Breast epithelium (tissue), 4 donors: ENCODE measurements at regions not wholly inside any gene's neighbourhood (a gene's known extent, or its start where the extent isn't known, plus 50 kb on each side); places are given as distances from the start of the nearest gene placed in this dataset.
"Not testable (repeated sequence)": the region's sequence is repeated elsewhere in the genome, so short reads cannot be mapped to it uniquely, and the experiment has no call there.

Experiments used
- DNase-seq, 2 donors: peaks; one replicate each; pipeline ENCODE4 v3.0.0-alpha.2; 2019; ENCODE audit warnings: low spot score in 2 of 2
- H3K27ac ChIP-seq, 2 donors: fragments of 200-600 bp; sonication (generic) in 1 of 2; one replicate each; pipeline ENCODE4 v1.5.1; 2016 to 2019; ENCODE audit warnings: mild to moderate bottlenecking in 1 of 2
- H3K27me3 ChIP-seq, 2 donors: fragments of 200-600 bp; sonication (generic) in 1 of 2; one replicate each; pipeline versions ENCODE4 v1.5.1 to v1.6.0; 2017 to 2019; ENCODE audit warnings: control low read depth in 1 of 2, mild to moderate bottlenecking in 1 of 2
- H3K36me3 ChIP-seq: fragments of 200-600 bp; one replicate; pipeline ENCODE4 v1.5.1; 2019
- H3K4me1 ChIP-seq, 2 donors: fragments of 200-600 bp; sonication (generic); one replicate each; pipeline ENCODE4 v1.5.1; 2016 to 2019; ENCODE audit warnings: control low read depth in 1 of 2
- H3K4me3 ChIP-seq, 3 donors: fragments of 200-600 bp; sonication (generic); 1 replicate in 2 of 3; 2 replicates in 1 of 3; pipeline ENCODE4 v1.5.1; 2016 to 2019; ENCODE audit warnings: mild to moderate bottlenecking in 3 of 3, moderate library complexity in 2 of 3
- H3K9me3 ChIP-seq, 2 donors: fragments of 200-600 bp; sonication (generic) in 1 of 2; one replicate each; pipeline ENCODE4 v1.5.1; 2016 to 2019; ENCODE audit warnings: control low read depth in 1 of 2
- POLR2A ChIP-seq: fragments of 450-650 bp; IDR thresholded peaks from one replicate; pipeline ENCODE4 v1.6.1; 2016; ENCODE audit warnings: antibody characterized with exemption, mild to moderate bottlenecking, moderate library complexity
- POLR2AphosphoS5 ChIP-seq, 3 donors: sonication (generic); formaldehyde crosslinking; IDR thresholded peaks; one replicate each; pipeline ENCODE4 v1.6.1; 2017; ENCODE audit warnings: antibody characterized with exemption in 3 of 3
- intact Hi-C: fragments of 100-400 bp; cut with DNase I; formaldehyde crosslinking; loops from one replicate; pipeline ENCODE4 v1.15.1; 2023; ENCODE audit warnings: low total_unique reads
- TF ChIP-seq, protein P1 (sequence below), 3 donors: fragments of 450-650 bp; IDR thresholded peaks; one replicate each; pipeline ENCODE4 v1.5.1; 2016 to 2017; ENCODE audit warnings: antibody characterized with exemption in 3 of 3, mild to moderate bottlenecking in 3 of 3, moderate library complexity in 3 of 3

DNA sequence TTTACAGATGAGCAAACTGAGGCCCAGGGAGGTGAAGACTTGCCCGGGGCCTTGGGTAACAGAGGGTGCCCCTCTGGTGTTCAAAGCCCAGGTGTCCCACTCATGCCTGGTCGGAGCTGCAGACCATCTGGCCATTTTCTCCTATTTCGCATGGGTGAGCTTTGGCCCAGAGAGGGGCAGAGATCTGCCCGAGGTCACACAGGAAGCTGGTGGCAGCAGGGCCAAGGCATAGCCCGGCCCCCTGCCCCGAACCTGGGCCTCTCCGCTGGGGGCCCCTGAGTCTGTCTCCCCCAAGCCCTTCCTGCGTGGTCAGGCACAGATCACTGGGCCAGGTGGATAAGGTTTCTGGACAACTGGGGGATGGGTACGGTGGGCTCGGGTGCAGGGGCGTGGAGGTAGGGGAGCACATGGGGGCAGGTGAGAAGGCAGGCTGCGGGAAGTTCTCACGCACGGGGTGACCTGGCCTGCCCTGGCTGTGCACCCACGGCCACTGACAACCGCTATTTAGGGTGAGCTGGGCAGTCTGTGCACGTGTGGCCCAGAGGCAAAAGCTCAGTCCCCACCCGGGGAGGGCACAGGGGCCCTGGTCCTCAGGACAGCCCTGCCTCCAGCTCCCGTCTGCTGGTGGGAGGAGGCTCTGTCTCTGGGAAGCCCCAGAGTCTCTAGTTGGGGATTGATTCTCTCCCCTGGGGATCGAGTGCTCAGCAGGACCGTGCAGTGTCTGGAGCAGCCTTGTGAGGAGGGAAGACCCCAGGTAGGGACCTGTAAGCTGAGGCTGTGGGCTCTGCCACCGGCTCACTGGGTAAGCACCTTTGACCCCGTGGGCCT lies 68.6 kb downstream of the UNCX start:
- no peaks in the 10 kb centered on the region for H3K4me1 ChIP-seq
- TF ChIP-seq POLR2A (no peak), POLR2AphosphoS5 (IDR thresholded peaks at IDR 0.05) (no peak)
- TF ChIP-seq, protein P1, sequence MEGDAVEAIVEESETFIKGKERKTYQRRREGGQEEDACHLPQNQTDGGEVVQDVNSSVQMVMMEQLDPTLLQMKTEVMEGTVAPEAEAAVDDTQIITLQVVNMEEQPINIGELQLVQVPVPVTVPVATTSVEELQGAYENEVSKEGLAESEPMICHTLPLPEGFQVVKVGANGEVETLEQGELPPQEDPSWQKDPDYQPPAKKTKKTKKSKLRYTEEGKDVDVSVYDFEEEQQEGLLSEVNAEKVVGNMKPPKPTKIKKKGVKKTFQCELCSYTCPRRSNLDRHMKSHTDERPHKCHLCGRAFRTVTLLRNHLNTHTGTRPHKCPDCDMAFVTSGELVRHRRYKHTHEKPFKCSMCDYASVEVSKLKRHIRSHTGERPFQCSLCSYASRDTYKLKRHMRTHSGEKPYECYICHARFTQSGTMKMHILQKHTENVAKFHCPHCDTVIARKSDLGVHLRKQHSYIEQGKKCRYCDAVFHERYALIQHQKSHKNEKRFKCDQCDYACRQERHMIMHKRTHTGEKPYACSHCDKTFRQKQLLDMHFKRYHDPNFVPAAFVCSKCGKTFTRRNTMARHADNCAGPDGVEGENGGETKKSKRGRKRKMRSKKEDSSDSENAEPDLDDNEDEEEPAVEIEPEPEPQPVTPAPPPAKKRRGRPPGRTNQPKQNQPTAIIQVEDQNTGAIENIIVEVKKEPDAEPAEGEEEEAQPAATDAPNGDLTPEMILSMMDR (IDR thresholded peaks at IDR 0.05) = no peak
- H3K27me3 ChIP-seq = peaks cover 0 to 59% of the 10 kb centered on the region in 2 donors
- no peaks in the 10 kb centered on the region for H3K9me3 ChIP-seq
- H3K27ac ChIP-seq = no peak overlapping the region
- no peak for DNase-seq
- H3K36me3 ChIP-seq = no peaks in the 10 kb centered on the region
- H3K4me3 ChIP-seq = no peak overlapping the region
- intact Hi-C loops = no loop called here

DNA sequence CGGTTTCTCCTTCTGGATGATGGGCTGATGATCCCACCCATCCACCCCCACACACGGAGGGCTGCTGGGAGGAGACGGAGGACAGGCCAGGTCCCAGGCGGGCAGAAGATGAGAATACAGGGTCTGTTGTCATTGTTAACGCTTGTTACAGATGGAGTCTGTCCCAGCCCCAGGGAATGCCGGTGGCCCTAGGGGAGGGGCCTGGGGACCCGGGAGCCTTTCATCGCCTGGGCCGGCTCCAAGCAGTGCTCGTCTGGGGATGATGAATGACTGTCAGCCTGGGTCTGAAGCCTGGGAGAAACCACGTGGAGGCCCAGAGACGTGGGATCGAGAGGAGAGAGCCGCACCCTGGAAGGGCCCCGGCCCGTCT lies 69.2 kb downstream of the UNCX start:
- peaks cover 0 to 54% of the 10 kb centered on the region in 2 donors for H3K27me3 ChIP-seq
- no peaks in the 10 kb centered on the region for H3K9me3 ChIP-seq
- intact Hi-C loops = no loop called here
- no peak for DNase-seq
- no peak overlapping the region for H3K27ac ChIP-seq
- no peak overlapping the region for H3K4me3 ChIP-seq
- no peaks in the 10 kb centered on the region for H3K36me3 ChIP-seq
- TF ChIP-seq POLR2A = no peak
- TF ChIP-seq, protein P1 (IDR thresholded peaks at IDR 0.05) = no peak
- TF ChIP-seq POLR2AphosphoS5 (IDR thresholded peaks at IDR 0.05) = no peak
- H3K4me1 ChIP-seq = no peaks in the 10 kb centered on the region

DNA sequence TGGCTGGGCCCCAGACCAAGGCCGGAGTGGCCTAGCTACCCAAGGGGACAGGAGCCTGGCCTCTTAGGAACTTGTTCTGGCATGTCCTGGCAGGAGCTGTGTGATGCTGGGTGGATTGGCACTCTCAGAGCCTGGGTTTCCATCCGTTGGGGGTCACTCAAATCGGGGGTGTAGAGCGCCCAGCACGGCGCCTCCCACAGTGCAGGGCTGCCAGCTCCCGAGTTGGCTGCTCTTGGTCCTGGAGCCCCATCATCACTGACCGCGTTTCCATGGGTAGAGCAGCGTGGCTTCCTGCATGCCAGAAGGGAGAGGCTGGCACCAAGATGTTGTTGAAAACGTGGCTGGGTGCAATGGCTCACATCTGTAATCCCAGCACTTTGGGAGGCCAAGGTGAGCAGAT lies 70.3 kb downstream of the UNCX start:
- no peak for TF ChIP-seq POLR2AphosphoS5 (IDR thresholded peaks at IDR 0.05)
- TF ChIP-seq POLR2A = no peak
- TF ChIP-seq, protein P1 (IDR thresholded peaks at IDR 0.05) = no peak
- no peaks in the 10 kb centered on the region for H3K9me3 ChIP-seq
- no peaks in the 10 kb centered on the region for H3K36me3 ChIP-seq
- intact Hi-C loops = no loop called here
- peaks cover 0 to 51% of the 10 kb centered on the region in 2 donors for H3K27me3 ChIP-seq
- no peak for DNase-seq
- no peaks in the 10 kb centered on the region for H3K4me1 ChIP-seq
- no peak overlapping the region for H3K27ac ChIP-seq
- no peak overlapping the region for H3K4me3 ChIP-seq

DNA sequence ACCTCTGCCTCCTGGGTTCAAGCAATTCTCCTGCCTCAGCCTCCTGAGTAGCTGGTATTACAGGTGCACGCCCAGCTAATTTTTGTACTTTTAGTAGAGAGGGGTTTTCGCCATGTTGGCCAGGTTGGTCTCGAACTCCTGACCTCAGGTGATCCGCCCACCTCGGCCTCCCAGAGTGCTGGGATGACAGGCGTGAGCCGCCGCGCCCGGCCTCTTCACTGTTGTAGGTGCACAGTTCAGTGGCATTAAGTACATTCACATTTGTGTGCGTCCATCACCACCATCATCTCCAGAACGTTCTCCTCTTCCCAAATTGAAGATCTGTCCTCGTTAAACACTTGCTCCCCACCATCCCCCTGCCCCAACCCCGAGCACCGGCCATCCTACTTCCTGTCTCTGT lies 71.3 kb downstream of the UNCX start:
- H3K27ac ChIP-seq, H3K4me3 ChIP-seq, H3K9me3 ChIP-seq, DNase-seq, H3K4me1 ChIP-seq, intact Hi-C loops, H3K36me3 ChIP-seq: not testable (repeated sequence)
- peaks cover 0 to 47% of the 10 kb centered on the region in 2 donors for H3K27me3 ChIP-seq

DNA sequence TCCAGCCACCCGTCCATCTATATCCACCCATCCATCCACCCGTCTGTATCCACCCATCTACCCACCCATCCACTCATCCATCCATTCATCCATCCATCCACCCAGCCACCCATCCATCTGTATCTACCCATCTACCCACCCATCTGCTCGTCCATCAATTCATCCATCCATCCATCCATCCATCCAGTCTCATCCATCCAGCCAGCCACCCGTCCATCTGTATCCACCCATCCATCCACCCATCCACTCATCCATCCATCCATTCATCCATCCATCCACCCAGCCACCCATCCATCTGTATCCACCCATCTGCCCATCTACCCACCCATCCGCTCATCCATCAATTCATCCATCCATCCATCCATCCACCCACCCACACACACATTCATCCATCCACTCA lies 73.2 kb downstream of the UNCX start:
- DNase-seq = no peak
- intact Hi-C loops = loop anchor here (1.0 kb wide), 1 partner anchor 41 kb away; no protein-coding TSS in a partner anchor
- Histone ChIP-seq H3K36me3 (no peaks in the 10 kb centered on the region), H3K9me3 (peaks cover 0 to 3% of the 10 kb centered on the region in 2 donors), H3K4me1 (no peaks in the 10 kb centered on the region), H3K4me3 (no peak overlapping the region), H3K27me3 (peaks cover 0 to 29% of the 10 kb centered on the region in 2 donors), H3K27ac (no peak overlapping the region)
- TF ChIP-seq, protein P1 (IDR thresholded peaks at IDR 0.05) = no peak
- TF ChIP-seq POLR2AphosphoS5 (IDR thresholded peaks at IDR 0.05) (no peak), POLR2A (no peak)
